Esophagus squamous epithelium (tissue), 4 donors: ENCODE measurements at regions not wholly inside any gene's neighbourhood (a gene's known extent, or its start where the extent isn't known, plus 50 kb on each side); places are given as distances from the start of the nearest gene placed in this dataset.

Experiments
- POLR2A ChIP-seq, 4 donors: fragments of 450-650 bp; IDR thresholded peaks; one replicate each; pipeline ENCODE4 v1.6.1; 2017; ENCODE audit warnings: antibody characterized with exemption in 4 of 4, mild to moderate bottlenecking in 4 of 4, moderate library complexity in 3 of 4
- TF ChIP-seq, protein P1 (sequence below), 6 experiments: fragments of 450-650 bp in 4 of 6; fragments of 200-600 bp in 2 of 6; sonication (generic) in 2 of 6; IDR thresholded peaks; one replicate each; pipeline ENCODE4 v1.5.1; 2016 to 2019; ENCODE audit warnings: antibody characterized with exemption in 6 of 6, mild to moderate bottlenecking in 4 of 6, moderate library complexity in 4 of 6

DNA sequence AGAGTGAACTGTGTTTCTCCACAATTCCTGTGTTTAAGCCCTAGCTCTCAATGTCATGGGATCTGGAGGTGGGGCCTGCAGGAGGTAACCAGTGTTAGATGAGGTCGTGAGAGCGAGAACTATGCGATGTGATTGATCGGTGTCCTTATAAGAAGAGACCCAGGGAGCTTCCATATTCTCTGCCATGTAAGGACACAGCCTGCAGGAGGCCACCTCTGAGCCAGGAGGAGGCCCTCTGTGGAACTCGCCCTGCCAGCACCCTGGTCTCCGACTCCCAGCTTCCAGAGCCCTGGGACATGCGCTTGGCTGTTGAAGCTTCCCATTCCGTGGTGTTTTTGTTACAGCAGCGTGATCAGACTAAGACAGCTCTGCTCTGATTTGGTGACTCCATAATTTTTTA lies 255.4 kb downstream of the IRX2 start:
- TF ChIP-seq, protein P1, sequence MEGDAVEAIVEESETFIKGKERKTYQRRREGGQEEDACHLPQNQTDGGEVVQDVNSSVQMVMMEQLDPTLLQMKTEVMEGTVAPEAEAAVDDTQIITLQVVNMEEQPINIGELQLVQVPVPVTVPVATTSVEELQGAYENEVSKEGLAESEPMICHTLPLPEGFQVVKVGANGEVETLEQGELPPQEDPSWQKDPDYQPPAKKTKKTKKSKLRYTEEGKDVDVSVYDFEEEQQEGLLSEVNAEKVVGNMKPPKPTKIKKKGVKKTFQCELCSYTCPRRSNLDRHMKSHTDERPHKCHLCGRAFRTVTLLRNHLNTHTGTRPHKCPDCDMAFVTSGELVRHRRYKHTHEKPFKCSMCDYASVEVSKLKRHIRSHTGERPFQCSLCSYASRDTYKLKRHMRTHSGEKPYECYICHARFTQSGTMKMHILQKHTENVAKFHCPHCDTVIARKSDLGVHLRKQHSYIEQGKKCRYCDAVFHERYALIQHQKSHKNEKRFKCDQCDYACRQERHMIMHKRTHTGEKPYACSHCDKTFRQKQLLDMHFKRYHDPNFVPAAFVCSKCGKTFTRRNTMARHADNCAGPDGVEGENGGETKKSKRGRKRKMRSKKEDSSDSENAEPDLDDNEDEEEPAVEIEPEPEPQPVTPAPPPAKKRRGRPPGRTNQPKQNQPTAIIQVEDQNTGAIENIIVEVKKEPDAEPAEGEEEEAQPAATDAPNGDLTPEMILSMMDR (IDR thresholded peaks at IDR 0.05) = no peak
- TF ChIP-seq POLR2A (IDR thresholded peaks at IDR 0.05) = no peak
